ENCODE measurements at regions not wholly inside any gene's neighbourhood (a gene's known extent, or its start where the extent isn't known, plus 50 kb on each side); places are given as distances from the start of the nearest gene placed in this dataset.
A peak's percentile ranks its signal among the peaks of the same experiment; 100 is the strongest.
"Not testable (repeated sequence)": the region's sequence is repeated elsewhere in the genome, so short reads cannot be mapped to it uniquely, and the experiment has no call there.

DNA sequence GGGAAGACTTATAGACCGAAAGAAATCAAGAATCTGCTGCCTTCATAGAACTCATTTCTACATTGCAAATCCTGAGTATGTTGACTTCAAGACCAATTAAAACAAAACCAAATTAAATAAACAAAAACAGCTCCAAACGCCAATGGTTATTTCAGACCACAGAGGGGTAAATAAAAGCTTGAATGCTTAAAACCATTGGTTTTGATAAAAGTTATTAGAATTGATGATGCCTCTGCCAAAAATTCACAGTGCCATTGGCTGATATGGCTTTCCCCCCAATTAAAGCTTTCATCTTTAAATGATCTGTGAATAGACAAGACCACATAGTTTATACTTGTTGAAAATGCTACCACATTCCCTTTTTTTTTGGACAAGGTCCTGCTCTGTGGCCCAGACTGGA, 188.5 kb downstream of the NFKBIZ start:
- DNase-seq: no peak

GRCh38 chr3:102038477-102039142, 189.3 kb downstream of the NFKBIZ start:
- no peak for DNase-seq

- not testable (repeated sequence) for DNase-seq
Measured at GRCh38 chr3:102040144-102040543, 190.8 kb downstream of the NFKBIZ start.

- DNase-seq: peak; percentile 77
Measured at GRCh38 chr3:102053375-102053989, 204.2 kb downstream of the NFKBIZ start.

GRCh38 chr3:102054543-102055080, 205.3 kb downstream of the NFKBIZ start:
- no peak for DNase-seq

GRCh38 chr3:102057781-102058421, 208.6 kb downstream of the NFKBIZ start:
- DNase-seq: no peak

GRCh38 chr3:102059145-102059943, 210.0 kb downstream of the NFKBIZ start:
- no peak for DNase-seq

- peak; percentile 24 for DNase-seq
Measured at GRCh38 chr3:102060814-102061213, 211.5 kb downstream of the NFKBIZ start.

GRCh38 chr3:102063572-102063971, 214.3 kb downstream of the NFKBIZ start:
- DNase-seq: no peak

- DNase-seq: no peak
Measured at GRCh38 chr3:102066470-102066869, 217.2 kb downstream of the NFKBIZ start.

- DNase-seq: peak; percentile 58
Measured at GRCh38 chr3:102068327-102068726, 219.0 kb downstream of the NFKBIZ start.

DNA sequence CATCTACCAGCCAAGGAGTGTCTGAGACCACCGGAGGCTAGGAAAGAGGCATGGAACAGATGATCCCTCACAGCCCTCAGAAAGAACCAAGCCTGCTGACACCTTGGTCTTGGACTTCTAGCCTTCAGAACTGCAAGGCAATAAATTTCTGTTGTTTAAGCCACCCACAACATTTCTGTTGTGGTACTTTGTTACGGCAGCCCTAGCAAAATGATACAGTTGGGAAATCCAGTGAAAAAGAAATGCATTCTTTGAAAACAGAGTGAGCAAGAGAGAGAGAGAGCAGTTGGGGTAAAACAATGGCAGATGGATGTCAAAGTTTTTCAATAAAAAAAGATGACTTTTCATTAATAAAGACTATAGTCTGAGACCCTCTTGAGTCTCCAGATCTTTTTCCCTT, 219.4 kb downstream of the NFKBIZ start:
- DNase-seq: no peak

GRCh38 chr3:102069211-102069662, 219.9 kb downstream of the NFKBIZ start:
- peak; percentile 67 for DNase-seq

GRCh38 chr3:102074946-102075345, 225.6 kb downstream of the NFKBIZ start:
- no peak for DNase-seq

GRCh38 chr3:102078401-102078800, 229.1 kb downstream of the NFKBIZ start:
- no peak for DNase-seq

DNA sequence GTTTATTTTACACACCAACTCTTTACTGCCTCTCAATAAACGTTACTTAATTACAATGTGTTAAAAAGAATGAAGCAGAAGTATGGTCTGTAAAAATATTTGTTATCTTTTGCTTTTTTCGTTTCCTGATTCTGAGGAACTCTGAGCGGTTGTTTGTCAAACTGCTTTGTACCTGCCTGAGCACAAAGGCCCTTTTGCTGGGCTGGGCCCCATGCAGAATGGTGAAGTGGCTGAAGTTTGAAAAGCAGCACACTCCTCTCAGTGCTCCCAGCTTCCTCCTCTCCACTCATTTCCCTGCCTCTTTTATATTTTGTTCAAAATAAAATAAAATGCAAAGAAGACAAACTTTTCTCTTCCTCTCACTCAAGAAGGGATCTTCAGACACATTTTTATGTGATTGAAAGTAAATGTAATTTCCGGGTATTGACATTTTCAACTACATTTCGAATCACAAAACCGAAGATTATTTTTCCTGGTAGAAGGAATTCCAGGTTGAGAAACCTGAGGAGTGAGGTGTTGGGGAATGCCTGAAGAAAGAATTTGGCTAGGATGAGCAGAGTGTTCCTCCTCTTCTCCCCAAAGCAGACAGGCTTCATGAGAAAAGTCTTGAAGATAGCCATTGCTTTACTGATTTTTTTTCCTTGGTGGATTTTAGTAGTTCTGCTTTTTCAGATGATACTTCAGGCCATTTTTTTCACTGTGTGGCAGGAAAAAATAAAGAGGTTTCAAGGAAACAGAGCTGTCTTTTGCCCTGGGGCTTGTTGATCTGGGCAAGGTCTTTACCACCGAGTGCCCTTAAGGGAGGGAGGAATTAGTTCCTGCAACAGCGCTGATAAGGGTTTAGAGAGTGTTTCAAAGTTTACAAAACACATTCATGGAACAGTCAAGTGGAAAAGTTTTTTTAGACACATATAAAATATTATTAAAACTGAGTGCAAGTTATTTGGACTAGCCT, 229.8 kb downstream of the NFKBIZ start:
- DNase-seq: no peak

DNA sequence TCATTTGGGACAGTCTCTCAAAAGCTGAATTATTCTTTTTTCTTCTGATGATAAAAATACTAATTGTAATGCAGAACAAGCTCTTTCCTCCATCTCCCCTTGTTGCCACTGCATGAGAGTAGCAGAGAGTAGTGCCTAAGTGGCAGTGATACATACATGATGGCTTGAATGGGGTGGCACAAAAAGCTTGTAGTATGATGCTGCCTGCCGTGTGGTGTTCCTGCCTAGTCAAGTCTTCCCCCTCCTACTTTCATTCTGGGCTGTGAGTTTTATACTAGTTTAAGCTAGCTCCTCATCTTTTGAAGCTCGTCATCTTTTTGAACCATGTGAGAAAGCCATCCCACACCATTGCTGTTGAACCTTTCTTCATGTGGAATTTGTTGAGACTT, 230.5 kb downstream of the NFKBIZ start:
- no peak for DNase-seq

DNA sequence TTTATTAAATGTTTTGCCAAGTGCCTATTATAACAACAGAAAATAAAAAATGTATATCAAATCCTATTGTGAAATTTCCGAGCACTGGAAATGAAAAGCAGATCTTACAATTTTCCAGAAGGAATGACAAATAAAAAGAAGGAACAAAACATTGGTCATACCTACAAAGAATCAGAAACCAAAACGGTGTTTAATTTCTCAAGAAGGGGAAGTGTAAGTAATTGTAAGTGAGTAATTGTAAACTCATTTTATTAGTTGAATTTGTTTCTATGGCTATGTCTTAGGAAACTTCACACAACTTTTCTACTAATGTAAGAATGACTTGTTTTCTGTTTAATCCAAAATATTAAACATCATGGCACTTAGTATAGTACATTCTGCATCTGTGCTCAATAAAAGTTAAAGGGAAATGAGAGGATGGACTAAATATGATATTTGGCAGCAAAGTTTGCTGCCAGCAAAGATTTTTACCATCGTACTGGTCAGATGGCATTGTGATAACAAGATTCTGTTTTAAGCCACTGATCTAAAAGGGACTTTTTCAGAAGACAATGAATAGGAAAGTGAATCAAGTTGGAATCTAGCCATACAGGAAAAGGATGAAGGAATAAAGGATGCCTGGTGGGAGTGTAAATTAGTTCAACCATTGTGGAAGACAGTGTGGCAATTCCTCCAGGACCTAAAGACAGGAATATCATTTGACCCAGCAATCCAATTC, 232.4 kb downstream of the NFKBIZ start:
- DNase-seq: peak; percentile 88

DNA sequence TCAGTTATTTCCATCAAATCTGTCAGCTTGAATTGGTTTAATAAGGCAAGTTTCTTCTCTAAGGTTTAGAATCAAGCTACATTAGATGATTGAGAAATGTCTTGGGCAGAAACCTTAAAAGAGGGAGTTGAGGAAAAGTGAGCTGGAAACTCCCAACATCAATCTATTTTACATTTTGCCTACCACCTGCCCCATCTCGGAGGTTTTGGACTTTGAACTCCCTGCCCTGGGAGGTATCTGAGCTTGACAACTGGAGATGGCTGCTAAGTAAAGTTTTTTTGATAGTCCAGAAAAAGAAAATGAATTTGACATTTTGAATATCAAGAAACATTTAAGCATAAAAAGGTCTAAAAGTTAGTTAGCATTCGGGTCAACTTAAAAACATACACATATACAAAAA, 234.2 kb downstream of the NFKBIZ start:
- no peak for DNase-seq

DNA sequence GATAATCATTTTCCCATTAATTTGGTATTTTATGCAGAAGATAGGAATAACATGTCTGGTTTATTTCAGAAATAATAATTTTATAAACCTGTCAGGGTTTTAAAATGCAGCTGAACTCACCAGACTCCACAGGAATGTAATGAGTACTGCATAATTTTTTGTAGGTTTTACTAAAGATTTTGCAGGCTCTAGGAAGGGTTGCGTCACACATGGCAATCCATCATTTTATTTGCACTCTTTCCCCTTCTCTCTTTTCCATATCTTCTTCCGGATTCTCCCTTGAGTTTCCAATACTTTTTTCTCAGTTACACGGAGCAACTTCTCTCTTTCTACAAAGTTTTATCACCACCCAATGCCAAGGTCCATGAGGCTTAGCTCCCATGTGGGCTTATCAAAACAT, 234.7 kb downstream of the NFKBIZ start:
- DNase-seq: no peak

DNA sequence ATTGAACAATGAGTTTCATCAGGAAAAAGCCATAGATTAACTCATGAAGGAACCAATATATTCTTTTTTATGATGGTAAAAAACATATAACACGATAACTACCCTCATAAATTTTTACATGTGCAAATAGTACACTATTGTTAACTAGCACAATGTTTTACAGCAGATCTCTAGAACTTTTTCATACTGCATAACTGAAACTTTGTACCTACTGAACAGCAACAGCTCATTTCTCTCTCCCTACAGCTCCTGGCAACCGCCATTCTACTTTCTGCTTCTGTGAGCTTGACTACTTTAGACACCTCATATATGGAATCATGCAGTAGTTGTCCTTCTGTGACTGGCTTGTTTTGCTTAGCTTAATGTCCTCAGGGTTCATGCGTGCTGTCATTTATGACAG, 235.4 kb downstream of the NFKBIZ start:
- no peak for DNase-seq
